ENCODE measurements at regions not wholly inside any gene's neighbourhood (a gene's known extent, or its start where the extent isn't known, plus 50 kb on each side); places are given as distances from the start of the nearest gene placed in this dataset.
"Not testable (repeated sequence)": the region's sequence is repeated elsewhere in the genome, so short reads cannot be mapped to it uniquely, and the experiment has no call there.

- DNase-seq = no peak
Observed at GRCh38 chr14:55769877-55770276, 189.9 kb downstream of the KTN1 start.

DNA sequence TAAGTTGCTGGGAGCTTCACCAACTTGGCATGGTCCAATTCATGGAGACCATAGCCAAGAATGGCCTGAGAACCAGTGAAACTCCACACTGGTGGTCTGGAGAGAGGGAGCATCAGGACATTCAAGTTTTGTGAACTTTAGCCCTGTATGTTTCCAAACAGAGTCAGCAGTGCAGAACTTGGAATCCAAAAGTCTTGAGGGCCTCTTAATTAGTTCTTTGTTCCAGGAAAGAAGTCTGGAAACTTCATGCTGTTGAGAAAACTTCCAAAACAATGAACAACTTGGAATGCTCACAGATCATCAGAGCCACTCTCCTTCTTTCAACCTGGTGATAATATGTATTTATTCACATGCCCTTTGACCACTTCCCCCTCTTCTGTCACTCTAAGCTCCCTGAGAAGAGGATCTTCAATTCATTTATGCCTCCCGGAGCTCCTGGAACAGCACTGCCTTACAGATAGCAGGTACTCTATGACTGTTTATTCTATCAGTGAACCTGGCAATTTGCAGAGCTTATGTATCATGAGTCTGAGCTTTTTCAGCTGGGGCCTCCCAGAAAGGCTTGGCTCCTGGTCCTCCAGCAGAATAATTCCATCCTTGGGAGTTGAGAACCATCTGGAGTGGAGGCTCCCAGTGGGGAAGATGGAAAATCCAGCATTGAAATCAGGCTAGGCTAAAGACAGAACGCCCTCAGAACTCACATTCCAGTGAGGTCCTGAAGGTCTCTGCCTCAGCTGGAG, 191.4 kb downstream of the KTN1 start:
- DNase-seq = peak; percentile 45

DNA sequence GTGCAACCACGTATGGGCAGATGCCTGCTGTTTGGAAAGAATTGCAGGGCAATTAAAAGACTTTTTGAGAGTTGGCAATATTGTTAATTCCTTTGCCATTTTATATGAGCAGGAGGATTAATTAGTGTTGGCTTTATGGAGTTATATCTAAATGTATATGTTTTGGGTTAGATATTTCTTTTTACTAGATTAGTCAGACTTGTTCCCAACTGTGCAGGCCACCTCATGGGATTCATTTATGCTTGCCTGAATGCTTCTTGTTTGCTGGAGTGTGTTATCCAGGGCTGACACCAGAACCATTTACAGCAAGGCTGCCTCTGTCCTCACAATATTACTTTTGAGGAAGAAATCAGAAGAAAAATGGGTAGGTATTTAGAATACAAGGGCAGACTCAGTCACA, 192.5 kb downstream of the KTN1 start:
- no peak for DNase-seq

DNA sequence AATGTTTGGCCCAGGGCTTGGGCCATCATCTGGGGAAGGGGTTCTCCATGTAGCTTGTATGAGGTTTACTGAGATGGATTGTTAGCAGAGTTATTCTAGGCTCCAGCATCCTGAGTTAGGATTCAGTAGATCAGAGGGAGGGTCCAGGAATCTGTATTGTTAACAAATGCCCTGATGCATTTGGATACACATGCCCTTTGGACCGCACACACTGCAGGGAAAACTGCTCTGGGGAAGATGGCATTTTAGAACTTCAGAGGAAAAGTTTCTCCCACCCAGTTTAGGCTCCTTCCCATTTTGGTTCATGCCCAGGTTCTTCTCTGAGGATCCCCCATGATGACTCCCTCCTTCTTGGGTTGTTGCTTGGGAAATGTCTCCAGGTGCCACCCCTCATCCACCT, 193.3 kb downstream of the KTN1 start:
- DNase-seq = no peak

- DNase-seq = no peak
Observed at GRCh38 chr14:55773984-55774545, 194.1 kb downstream of the KTN1 start.

GRCh38 chr14:55777877-55778276, 197.9 kb downstream of the KTN1 start:
- DNase-seq = no peak

DNA sequence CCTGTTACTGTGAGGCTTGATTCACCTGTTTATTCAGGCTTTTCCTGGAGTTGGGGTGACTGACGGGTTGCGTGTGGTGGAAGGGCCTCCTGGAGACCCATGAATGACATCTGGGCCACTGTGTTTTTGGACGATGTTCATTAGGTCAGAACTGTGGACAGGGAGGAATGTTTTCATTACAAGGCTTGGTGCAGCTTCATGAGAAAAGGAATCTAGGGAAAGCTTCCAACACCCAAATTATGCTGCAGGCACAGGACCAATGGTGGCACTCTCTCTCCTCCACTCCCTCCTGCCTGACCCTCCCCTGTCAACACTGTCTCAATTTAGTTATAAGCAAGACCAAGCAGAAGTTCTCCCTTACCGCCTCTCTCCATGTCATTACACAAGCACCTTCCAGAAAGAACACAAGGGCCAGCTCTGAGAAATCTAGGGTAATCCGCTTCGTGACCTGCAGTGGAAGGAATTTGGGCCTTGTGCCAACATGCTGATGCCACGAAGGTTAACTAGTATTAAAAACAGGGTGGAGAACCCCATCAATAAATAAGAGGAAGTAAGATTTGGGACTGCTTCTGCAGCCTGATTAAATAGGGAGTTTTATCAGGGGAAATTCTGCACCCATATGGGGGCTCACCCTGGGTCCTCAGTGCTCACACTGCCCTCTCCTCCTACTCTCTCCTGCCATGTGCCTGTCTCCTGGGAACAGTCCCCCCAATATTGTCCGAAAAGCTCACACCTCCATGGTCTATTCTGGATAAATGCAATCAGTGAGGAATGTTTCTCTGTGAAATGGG, 200.3 kb downstream of the KTN1 start:
- peak; percentile 26 for DNase-seq

DNA sequence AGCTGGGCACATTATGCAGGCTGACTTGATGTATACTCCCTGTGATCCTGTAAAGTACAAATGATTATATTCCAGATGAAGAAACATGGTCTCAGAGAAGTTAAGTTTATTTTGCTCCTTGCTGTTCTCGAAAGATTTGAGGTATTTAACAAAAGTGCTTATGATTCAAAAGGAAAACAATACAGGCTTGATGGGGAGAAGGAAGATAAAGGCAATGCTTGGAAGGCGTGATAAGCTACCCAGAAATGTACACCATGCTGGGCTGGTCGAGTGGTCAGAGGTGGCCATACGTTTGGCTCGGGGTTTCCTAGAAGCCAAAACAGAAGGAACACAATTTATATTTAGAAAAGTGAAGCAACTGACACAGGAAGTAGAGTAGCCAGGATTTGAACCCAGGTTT, 201.0 kb downstream of the KTN1 start:
- no peak for DNase-seq

DNA sequence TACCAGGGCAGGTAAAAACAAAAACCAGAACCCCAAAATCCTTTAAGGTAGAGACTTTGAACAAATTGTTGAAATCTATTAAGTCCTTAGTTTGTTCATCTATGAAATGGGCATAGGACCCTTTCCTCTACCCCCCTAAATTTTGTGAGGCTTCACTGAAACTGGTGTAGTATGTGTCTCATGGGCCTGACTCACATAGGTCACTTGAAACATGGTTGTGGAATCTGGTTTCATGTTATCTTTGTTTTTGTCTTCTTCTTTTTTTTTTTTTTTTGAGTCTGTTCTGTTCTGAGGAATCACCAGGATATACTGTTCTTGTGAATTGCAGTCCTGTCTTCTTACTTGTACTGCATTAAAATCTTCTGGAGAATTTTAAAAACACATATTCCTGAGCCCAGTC, 202.2 kb downstream of the KTN1 start:
- no peak for DNase-seq

GRCh38 chr14:55789406-55789805, 209.4 kb downstream of the KTN1 start:
- DNase-seq = no peak

- no peak for DNase-seq
Observed at GRCh38 chr14:55794655-55795595, 214.9 kb downstream of the KTN1 start.

DNA sequence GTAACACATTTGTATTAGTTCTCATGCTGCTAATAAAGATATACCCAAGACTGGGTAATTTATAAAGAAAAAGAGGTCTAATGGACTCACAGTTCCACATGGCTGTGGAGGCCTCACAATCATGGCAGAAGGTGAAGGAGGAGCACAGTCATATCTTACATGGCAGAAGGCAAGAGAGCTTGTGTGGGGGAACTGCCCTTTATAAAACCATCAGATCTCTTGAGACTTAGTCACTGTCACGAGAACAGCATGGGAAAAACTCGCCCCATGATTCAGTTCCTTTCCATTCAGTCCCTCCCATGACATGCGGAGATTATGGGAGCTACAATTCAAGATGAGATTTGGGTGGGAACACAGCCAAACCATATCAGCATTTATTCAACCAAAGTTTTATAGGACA, 216.5 kb downstream of the KTN1 start:
- not testable (repeated sequence) for DNase-seq

DNA sequence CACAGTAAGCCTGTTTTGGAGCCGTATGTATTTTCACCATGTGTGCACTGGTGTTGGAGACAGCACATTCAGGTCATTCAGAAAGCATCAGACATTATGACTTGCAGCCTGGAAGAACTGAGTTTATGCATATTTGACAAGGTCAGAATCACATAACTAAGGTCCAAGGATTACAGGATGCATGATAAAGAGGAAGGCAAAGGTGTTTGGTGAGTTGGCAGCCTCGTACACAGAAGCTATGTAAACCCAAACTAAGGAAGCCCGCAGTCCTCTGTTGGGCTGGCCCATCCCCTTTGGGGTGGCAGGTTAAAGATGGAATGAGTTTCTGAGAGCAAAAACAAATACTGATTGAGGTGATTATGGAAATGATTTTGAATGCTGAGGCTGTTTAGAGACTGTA, 218.4 kb downstream of the KTN1 start:
- no peak for DNase-seq

GRCh38 chr14:55799508-55800095, 219.6 kb downstream of the KTN1 start:
- DNase-seq = no peak

- no peak for DNase-seq
Observed at GRCh38 chr14:55800156-55800785, 220.3 kb downstream of the KTN1 start.

DNA sequence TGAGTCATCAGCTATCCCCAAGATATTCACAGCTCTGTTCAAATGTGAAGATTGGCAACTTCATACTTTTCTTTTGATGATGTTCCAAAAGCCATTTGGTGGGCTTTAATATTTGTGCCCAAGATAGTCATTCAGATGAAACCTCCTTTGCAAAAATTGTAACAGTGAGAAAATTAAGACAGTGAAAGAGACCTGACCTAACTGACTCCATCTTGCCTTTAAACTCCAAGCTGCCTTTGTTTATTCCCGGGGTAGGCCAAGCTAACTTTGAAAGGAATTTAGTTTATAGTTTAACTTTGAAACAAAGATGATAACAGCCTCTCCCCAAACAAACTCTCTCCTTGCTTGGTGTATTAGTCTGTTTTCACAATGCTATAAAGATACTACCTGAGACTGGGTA, 221.1 kb downstream of the KTN1 start:
- no peak for DNase-seq

GRCh38 chr14:55802986-55803872, 223.2 kb downstream of the KTN1 start:
- DNase-seq = no peak

DNA sequence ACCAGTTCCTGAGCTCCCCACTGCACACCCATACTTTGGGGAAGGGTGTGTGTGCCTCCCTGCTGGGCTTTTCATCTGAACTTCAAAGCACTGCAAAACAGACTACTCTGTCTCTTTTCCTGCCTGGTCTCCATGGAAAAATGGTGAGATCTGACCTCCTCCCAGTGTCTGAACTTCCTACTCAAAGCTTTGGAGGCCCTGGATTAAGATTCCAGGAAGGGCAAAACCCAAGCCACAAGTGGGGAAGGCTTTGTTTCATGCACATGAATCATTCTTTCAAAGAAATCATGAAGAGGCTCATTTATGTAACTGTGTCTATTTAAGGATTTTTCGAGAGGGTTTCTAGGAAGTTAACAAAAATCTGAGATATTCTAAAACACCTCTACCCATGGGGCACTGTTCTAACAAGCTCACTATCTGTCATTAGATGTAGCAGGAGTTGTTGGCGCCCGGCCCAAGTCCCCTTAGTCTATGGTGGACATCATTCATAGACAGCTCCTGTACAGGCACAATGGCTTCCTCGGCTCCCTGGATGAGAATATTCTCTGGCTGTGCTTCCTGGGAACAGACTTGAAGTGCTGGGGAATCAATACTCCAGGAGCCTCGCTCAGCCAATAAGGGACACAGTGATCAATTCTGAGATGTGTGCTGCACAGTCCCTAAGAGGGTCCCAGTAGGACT, 224.0 kb downstream of the KTN1 start:
- DNase-seq = no peak

GRCh38 chr14:55805250-55805649, 225.2 kb downstream of the KTN1 start:
- no peak for DNase-seq
